GM11168 (cell line): ENCODE measurements at regions not wholly inside any gene's neighbourhood (a gene's known extent, or its start where the extent isn't known, plus 50 kb on each side); places are given as distances from the start of the nearest gene placed in this dataset.
"Not testable (repeated sequence)": the region's sequence is repeated elsewhere in the genome, so short reads cannot be mapped to it uniquely, and the experiment has no call there.

Source experiments
- in situ Hi-C: fragments of 300-500 bp; cut with MboI; formaldehyde crosslinking; loops from one replicate; pipeline ENCODE4 v1.12.0; 2022; ENCODE audit warnings: low sequenced_read_pairs; ENCODE audit not compliant: unreplicated experiment

DNA sequence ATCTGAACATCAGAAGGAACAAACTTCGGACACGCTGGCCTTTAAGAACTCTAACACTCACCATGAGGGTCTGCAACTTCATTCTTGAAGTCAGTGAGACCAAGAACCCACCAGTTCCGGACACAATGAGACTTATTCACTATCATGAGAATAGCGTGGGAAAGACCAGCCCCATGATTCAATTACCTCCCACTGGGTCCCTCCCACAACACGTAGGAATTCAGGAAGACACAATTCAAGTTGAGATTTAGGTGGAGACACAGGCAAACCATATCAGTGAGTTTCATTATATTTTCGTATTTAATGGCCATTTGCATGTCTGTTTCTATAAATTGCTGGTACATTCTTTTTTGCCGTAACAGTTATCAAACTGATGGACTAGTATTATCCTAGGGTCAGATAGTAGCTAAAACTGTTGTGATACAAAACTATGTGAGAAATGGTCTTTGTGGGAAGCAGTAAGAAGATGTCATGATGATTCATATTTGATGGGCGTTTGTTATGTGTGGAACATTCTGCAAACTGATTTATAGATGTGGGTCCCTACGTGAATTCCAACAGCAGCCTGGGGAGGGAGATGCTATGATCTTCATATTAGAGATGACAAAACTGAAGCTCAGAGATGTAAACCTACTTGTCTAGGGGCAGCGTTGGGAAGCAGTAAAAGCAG is 282.4 kb upstream of the TMEM132C start:
- in situ Hi-C loops: no loop called here

DNA sequence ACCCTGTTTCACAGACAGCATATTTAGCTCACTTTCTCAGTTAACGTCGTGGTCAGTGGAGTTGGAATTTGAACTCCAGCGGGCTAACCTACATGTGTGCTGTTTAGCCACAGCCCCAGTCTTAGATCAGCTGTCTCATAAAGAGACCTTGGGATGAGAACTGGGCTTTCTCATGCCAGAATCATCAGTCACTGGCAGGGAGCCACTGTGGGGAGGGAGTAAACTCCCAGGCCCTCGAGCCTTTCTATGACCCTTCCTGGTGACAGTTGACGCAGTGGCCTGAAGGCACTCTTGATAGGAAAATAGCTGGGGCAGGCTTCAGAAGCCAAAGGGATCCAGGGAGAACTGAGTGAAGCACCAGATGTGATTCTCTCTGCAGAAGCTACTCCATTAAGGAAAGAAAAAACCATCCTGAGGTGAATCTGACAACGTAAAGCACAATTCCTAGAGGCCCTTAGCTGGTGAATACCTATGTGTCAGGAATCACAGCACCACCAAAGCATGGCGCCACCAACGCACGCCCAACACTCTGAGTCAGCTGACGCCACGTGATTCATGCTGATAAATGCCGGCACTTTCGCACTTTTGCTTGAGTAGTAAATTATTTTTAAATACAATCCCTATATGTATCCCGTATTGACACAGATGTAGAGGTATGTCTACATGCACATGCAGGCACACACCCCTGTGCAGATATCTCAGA is 279.6 kb upstream of the TMEM132C start:
- in situ Hi-C loops: no loop called here

DNA sequence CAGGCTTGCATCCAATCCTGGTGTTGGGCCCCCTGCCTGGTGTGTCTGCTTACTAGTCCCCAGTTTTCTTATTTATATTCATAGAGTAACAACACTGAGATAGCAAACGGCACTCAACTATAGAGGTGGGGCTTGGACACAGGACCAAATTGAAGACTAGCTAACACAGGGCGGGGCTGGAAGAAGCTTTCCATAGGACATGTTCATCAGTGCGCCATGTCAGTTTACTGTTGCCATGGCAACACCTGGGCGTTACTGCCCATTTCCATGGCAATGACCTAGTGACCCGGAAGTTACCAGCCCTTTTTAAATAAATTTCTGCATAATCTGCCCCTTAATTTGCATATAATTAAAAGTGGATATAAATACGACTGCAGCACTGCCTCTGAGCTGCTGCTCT is 275.5 kb upstream of the TMEM132C start:
- in situ Hi-C loops: no loop called here

GRCh38 chr12:127998988-127999387 is 268.0 kb upstream of the TMEM132C start:
- in situ Hi-C loops: no loop called here

DNA sequence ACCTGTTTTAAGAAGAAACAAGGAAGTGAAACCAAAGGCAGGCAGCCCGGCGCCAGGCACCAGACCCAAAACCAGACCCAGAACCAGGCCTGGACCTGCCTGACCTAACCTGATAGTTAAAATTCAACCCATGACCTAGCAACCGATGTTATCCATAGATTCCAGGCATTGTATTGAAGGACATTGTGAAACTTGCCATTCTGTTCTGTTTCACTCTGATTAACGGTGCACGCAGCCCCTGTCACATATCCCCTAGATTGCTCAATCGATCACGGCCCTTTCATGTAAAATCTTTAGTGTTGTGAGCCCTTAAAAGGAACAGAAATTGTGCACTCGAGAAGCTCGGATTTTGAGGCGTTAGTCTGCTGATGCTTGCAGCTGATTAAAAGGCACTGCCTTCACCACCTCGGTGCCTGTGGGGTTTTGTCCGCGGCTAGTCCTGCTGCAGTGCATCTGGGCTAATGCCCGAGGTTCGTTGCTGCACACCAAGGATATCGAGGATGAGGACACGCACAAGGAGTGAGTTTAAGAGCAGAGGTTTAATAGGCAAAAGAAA is 262.5 kb upstream of the TMEM132C start:
- in situ Hi-C loops: no loop called here

DNA sequence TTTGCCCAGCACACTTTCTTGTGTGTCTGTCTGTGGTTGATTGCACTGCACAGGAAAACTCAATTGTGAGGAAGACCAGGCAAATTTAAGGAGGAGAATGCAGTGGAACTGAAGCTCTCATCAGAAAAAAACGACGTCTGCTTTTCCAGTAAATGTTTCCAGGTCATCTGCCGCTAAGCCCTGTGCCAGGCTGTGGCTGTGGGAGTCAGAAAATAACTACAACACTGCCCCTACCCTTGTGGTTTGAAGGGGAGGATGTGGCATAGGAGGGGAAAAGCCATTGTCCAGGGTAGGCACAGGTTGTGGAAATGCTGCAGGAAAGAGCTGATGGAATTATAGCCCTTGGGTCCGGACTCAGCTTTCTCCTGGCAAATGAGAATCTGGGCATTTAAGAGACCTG is 259.7 kb upstream of the TMEM132C start:
- in situ Hi-C loops: no loop called here

GRCh38 chr12:128008341-128008740 is 258.6 kb upstream of the TMEM132C start:
- in situ Hi-C loops: no loop called here

DNA sequence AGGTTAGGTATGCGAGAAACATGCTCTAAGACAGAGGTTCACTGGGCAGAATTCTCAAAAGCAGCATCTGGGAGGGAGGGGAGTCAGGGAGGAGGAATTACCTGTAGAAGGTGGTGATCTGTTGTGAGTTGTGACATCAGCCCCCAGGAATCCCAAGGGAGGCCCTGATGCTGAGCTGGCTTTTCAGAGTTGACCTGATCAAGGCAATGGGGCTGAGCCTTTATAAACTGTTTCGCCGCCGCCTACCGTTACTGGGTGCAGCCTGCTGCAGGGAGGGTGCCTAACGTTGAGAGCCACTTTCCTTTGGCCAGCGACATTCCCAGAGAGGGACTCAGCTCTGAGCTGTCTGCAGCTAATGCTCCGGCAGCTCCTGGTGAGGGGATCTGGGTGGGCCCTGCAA is 257.9 kb upstream of the TMEM132C start:
- in situ Hi-C loops: no loop called here

GRCh38 chr12:128012110-128012509 is 254.9 kb upstream of the TMEM132C start:
- in situ Hi-C loops: no loop called here

DNA sequence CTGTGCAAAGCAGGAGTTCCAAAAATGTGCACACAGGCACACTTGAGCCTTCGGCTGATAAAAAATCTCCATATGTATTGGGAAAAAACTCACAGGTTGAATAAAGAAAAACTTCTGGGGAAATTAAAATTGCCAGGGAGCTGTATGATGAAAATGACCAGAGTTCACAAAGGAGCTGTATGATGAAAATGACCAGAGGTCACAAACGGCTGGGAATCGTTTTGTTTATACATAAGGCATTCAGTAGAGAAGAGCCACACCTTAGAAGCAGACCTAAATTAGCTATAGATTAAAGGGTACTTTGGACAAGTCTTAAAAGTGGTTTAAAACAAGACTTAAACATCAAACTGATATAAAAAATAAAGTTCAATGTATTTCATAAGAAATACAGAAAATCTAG is 251.7 kb upstream of the TMEM132C start:
- in situ Hi-C loops: no loop called here

DNA sequence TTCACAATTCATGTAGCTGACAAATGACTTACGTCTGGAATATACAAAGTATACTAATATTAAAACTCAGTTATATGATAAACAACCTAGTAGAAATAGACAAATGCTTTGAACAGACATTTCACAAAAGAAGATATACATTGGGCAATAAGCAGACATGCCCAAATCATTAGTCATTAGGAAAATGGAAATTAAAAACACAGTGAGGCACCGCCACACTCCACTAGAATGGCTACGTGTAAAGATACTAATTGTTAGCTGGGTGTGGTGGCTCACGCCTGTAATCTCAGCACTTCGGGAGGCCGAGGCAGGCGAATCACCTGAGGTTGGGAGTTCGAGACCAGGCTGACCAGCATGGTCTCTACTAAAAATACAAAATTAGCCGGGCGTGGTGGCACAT is 248.9 kb upstream of the TMEM132C start:
- in situ Hi-C loops: no loop called here

DNA sequence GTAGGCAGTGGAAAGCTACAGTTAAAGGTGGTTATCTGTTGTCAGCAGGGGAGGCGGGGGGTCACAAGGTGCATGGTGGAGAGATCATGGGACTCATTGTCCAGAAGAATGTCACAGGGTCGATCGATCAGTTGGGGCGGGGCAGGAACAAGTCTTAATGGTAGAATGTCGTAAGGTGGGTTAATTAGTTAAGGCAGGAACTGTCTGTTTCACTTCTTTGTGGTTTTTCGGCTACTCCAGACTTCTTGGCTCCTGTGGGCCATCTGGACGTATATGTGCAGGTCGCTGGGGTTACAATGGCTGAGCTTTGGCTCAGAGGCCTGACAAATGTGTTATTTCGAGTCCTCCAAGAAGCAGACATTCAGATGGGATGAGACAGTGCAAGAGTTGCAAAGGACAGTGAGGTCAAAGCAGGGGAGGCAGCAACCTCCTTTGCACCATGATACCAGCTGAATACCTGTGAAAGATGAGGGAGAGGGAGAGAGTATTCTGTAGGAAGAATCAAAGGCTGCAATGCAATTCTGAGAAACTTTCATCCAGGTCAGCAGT is 246.9 kb upstream of the TMEM132C start:
- in situ Hi-C loops: no loop called here

DNA sequence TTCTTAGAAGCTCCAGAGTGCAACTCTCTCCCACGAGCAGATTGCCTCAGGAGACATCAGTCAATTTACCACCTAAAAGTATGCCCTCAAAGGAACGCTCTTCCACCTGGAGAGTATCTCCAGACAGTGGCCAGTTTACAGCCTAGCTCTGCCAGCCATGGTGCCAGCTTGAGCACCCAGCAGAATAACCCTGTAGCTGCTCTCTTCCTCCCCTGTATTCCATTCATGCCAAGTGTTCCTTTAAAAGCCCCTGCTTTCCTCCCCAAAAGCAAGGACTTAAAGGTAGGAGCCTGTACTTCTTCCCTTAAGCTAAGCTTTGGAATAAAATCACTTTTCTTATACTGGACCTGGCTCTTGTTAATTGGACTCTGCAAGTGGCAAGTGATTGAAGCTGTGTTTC is 245.4 kb upstream of the TMEM132C start:
- in situ Hi-C loops: no loop called here

GRCh38 chr12:128025589-128026245 is 241.3 kb upstream of the TMEM132C start:
- in situ Hi-C loops: no loop called here

DNA sequence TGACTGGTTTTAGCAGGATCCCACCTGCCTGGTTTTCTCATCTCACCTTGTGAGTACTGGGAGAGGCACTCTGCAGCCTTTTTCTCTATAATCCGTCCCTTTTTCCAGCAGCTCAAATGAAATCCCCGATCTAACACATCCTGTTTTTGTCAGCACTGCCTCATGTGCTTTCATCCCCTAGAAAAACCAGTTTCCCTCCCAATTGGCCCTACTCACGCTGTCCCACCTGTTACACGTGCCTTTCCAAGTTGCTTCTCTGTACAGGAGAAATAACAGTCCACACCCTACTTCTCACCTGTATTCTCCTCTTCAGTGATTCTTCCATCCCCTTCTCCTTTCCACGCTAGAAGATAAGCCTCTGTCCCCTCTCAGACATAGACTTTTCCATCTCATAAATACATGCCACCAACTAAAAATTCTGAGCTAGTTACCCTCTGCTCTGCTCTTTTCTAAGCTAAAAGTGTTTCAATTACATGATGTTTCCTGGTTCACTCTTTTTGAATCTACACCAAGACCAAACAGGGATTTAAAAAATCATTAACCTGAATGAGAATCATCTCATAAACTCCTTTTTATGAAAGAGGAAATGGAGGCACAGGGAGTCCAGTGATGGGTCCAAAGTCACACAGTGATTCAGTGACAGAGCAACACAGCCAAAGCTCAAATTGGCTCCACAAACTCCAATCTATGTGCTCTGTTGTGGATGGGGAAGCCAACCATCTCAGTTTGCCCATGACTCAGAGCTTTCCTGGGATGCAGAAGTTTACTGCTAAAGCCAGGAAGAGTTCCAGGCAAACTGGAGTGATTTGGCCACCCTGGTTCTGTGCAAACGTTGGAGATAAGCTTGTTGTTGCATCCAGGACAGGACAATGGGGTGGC is 240.0 kb upstream of the TMEM132C start:
- in situ Hi-C loops: no loop called here

DNA sequence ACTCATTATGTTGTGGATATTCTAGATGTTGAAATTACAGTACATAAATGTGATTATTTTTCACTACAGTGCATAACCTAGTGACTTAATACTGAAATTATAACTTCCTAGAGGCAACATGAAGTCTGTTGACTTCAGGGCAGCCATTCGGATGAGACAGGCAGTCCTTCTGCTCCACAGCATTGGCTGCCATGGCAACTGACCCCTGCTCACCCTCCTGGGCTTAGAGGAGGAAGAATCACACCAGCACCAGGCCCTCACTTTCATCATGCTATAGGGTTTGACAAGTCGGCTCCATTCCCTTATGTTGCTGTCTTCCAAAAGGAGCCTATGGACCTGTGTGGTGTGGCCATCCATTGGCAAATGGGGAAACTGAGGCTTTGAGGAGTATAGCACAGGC is 233.5 kb upstream of the TMEM132C start:
- in situ Hi-C loops: no loop called here

DNA sequence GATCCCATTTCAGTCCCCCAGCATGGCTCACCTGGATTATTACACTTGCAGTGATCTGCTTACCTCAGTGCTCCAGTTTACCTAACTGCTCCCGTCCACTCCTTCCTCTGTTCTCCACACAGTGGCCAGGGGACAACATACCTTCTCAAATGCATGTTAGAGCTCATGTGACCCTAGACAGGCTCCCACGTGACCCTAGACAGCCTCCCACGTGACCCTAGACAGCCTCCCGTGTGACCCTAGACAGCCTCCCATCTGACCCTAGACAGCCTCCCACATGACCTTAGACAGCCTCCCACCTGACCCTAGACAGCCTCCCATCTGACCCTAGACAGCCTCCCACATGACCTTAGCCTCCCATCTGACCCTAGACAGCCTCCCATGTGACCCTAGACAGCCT is 226.0 kb upstream of the TMEM132C start:
- in situ Hi-C loops: no loop called here

DNA sequence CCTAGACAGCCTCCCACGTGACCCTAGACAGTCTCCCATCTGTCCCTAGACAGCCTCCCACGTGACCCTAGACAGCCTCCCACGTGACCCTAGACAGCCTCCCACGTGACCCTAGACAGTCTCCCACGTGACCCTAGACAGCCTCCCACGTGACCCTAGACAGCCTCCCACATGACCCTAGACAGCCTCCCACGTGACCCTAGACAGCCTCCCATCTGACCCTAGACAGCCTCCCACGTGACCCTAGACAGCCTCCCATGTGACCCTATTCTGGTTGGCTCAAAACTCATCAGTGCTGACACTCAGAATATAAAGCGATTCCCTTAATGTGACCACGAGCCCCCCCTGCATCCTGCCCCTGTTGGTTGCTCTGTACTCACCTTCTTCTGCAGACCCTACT is 224.7 kb upstream of the TMEM132C start:
- in situ Hi-C loops: not testable (repeated sequence)

GRCh38 chr12:128042825-128043224 is 224.1 kb upstream of the TMEM132C start:
- in situ Hi-C loops: no loop called here

DNA sequence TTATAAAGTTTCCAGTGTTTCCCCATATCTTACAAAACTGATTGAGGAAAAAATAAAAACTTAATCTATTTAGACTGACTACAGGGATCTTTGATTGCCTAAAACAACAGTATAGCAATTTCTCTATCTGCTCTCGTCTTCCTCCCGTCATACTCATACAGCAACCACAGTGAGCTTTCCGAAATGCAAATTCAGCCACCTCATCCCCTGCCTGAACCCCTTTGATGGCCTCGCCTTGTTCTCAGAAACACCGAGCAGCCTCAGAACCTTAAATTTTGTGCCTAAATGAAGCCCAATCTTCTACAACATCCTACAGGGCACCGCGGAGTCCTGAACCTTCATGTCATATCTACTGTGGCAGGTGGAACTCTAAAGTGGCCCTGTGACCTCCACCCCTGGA is 223.7 kb upstream of the TMEM132C start:
- in situ Hi-C loops: no loop called here
